OCI-LY7 (cell line): ENCODE measurements at regions not wholly inside any gene's neighbourhood (a gene's known extent, or its start where the extent isn't known, plus 50 kb on each side); places are given as distances from the start of the nearest gene placed in this dataset.

Source experiments
- BruUV-seq: library from RNA; stranded (reverse); fragments of 400-500 nt; replicated peaks from 2 replicates; lab custom pipeline; 2021; lab: Mats Ljungman, UMichigan
- CTCF ChIA-PET: fragments of 300-600 bp; sonication (Branson Sonifier 250); formaldehyde crosslinking; loops from one replicate; lab custom pipeline; 2022; ENCODE audit warnings: antibody characterized with exemption; ENCODE audit not compliant: unreplicated experiment; lab: Charles Lee
- POLR2A ChIA-PET: fragments of 300-600 bp; sonication (Branson Sonifier 250); formaldehyde crosslinking; loops from one replicate; lab custom pipeline; 2022; ENCODE audit warnings: antibody characterized with exemption; lab: Charles Lee
- DNase-seq: peaks from one replicate; pipeline ENCODE4 v3.0.0-alpha.2; 2015; ENCODE audit warnings: low spot score
- H2AFZ ChIP-seq: fragments of 200-600 bp; sonication (generic), shearing (Covaris generic); 2 replicates; pipeline ENCODE4 v1.6.1; 2014; ENCODE audit warnings: mild to moderate bottlenecking, antibody characterized with exemption, low read length, moderate library complexity
- H3K27ac ChIP-seq: fragments of 200-600 bp; sonication (generic); 2 replicates; pipeline ENCODE4 v1.5.1; 2014; ENCODE audit warnings: mixed run types, low read depth, mild to moderate bottlenecking, moderate library complexity, low read length, inconsistent platforms; ENCODE audit not compliant: poor library complexity, severe bottlenecking
- H3K36me3 ChIP-seq: fragments of 200-600 bp; sonication (generic); 2 replicates; pipeline ENCODE4 v1.6.1; 2014; ENCODE audit warnings: mild to moderate bottlenecking, antibody characterized with exemption, low read length, moderate library complexity, mixed read lengths; ENCODE audit not compliant: insufficient read depth
- H3K4me1 ChIP-seq: fragments of 200-600 bp; sonication (generic); 2 replicates; pipeline ENCODE4 v1.5.1; 2014; ENCODE audit warnings: mild to moderate bottlenecking, low read length; ENCODE audit not compliant: insufficient read depth, poor library complexity, severe bottlenecking
- H3K4me2 ChIP-seq: fragments of 200-600 bp; sonication (generic); 2 replicates; pipeline ENCODE4 v1.6.1; 2014; ENCODE audit warnings: mild to moderate bottlenecking, low read length
- H3K4me3 ChIP-seq: fragments of 200-600 bp; sonication (generic); 2 replicates; pipeline ENCODE4 v1.5.1; 2014; ENCODE audit warnings: mild to moderate bottlenecking, low read depth, low read length; ENCODE audit not compliant: poor library complexity, severe bottlenecking
- H3K79me2 ChIP-seq: fragments of 200-600 bp; sonication (generic); 2 replicates; pipeline ENCODE4 v1.6.1; 2016; ENCODE audit warnings: low read depth, mild to moderate bottlenecking, low read length, moderate library complexity, mixed read lengths; ENCODE audit not compliant: insufficient read depth
- H3K9me2 ChIP-seq: fragments of 200-600 bp; sonication (generic); 2 replicates; pipeline ENCODE4 v1.6.1; 2016; ENCODE audit warnings: mild to moderate bottlenecking, low read length, mixed read lengths; ENCODE audit not compliant: insufficient read depth
- H3K9me3 ChIP-seq: fragments of 200-600 bp; sonication (generic); 2 replicates; pipeline ENCODE4 v1.6.1; 2014; ENCODE audit warnings: mild to moderate bottlenecking, mixed run types, low read length, mixed read lengths
- H4K20me1 ChIP-seq: fragments of 200-600 bp; sonication (generic); 2 replicates; pipeline ENCODE4 v1.6.1; 2014; ENCODE audit warnings: mild to moderate bottlenecking, antibody characterized with exemption, low read length, moderate library complexity, mixed read lengths; ENCODE audit not compliant: insufficient read depth
- EZH2phosphoT487 ChIP-seq: fragments of 200-600 bp; sonication (generic); IDR thresholded peaks from 2 replicates; pipeline ENCODE4 v1.6.1; 2018; ENCODE audit warnings: low read depth, borderline replicate concordance, mild to moderate bottlenecking, mixed run types, antibody characterized with exemption, low read length, moderate library complexity, mixed read lengths
- intact Hi-C: fragments of 100-400 bp; cut with micrococcal nuclease; formaldehyde crosslinking; loops from one replicate; pipeline ENCODE4 v1.10.0; 2022; ENCODE audit not compliant: unreplicated experiment
- TF ChIP-seq, protein P1 (sequence below): fragments of 200-600 bp; sonication (generic); conservative IDR thresholded peaks from 2 replicates; pipeline ENCODE4 v1.5.1; 2014; ENCODE audit warnings: mild to moderate bottlenecking, antibody characterized with exemption, low read length, moderate library complexity, mixed read lengths

DNA sequence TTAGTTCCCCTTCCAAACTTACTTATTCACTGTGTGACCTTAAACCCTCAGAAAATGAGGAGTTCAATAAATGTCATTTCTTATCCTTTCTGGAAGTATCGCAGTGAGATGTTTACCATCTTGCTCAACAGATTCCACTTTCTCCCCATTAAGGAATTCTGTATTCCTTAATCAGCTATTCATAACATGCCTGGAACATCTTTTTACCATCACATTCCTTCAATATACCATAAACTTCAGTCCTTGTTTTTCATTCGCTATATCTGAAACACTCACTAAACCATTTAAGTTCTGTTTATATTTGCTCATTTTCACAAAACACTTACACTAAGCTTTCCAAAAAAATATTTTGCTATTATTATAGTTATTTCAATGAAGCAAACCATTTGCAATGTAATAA lies 1158.6 kb downstream of the CDH12 start:
- H3K9me2 ChIP-seq, result no peaks in the 10 kb centered on the region
- ChIA-PET POLR2A (no interaction called here), CTCF (no interaction called here)
- no peaks in the 10 kb centered on the region for H3K4me1 ChIP-seq
- no peaks in the 10 kb centered on the region for H3K79me2 ChIP-seq
- BruUV-seq, result no TSS peak
- no peak overlapping the region for H2AFZ ChIP-seq
- H3K4me2 ChIP-seq, result no peak overlapping the region
- H3K27ac ChIP-seq, result no peak overlapping the region
- no peak for DNase-seq
- H3K9me3 ChIP-seq, result no peaks in the 10 kb centered on the region
- H4K20me1 ChIP-seq, result no peaks in the 10 kb centered on the region
- intact Hi-C loops, result no loop called here
- no peak overlapping the region for H3K4me3 ChIP-seq
- no peaks in the 10 kb centered on the region for H3K36me3 ChIP-seq
- TF ChIP-seq, protein P1, sequence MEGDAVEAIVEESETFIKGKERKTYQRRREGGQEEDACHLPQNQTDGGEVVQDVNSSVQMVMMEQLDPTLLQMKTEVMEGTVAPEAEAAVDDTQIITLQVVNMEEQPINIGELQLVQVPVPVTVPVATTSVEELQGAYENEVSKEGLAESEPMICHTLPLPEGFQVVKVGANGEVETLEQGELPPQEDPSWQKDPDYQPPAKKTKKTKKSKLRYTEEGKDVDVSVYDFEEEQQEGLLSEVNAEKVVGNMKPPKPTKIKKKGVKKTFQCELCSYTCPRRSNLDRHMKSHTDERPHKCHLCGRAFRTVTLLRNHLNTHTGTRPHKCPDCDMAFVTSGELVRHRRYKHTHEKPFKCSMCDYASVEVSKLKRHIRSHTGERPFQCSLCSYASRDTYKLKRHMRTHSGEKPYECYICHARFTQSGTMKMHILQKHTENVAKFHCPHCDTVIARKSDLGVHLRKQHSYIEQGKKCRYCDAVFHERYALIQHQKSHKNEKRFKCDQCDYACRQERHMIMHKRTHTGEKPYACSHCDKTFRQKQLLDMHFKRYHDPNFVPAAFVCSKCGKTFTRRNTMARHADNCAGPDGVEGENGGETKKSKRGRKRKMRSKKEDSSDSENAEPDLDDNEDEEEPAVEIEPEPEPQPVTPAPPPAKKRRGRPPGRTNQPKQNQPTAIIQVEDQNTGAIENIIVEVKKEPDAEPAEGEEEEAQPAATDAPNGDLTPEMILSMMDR, result no peak
- TF ChIP-seq EZH2phosphoT487, result no peak

DNA sequence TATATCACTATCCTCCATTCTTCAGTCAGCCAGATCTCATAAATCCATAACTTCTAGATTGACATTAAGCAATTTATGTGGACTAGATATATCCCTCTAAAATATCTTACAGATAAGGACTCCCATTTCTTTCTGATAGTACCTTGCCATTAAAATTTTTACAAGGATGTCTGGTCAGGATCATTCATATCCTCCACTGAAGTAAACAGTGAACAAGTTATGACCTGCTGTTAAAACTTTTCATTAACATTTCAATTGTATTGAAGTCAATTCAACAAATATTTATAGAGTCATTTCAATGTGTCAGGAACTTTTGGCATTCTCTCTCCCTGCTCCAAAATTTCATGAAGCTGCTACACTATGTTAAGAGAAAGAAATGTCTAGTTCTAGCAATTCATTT lies 1159.6 kb downstream of the CDH12 start:
- Histone ChIP-seq H3K9me3 (no peaks in the 10 kb centered on the region), H3K4me3 (no peak overlapping the region), H3K4me1 (no peaks in the 10 kb centered on the region), H3K4me2 (no peak overlapping the region), H2AFZ (no peak overlapping the region), H3K9me2 (no peaks in the 10 kb centered on the region), H3K27ac (no peak overlapping the region), H3K36me3 (no peaks in the 10 kb centered on the region), H3K79me2 (no peaks in the 10 kb centered on the region), H4K20me1 (no peaks in the 10 kb centered on the region)
- intact Hi-C loops, result no loop called here
- no TSS peak for BruUV-seq
- TF ChIP-seq, protein P1, result no peak
- TF ChIP-seq EZH2phosphoT487, result no peak
- ChIA-PET POLR2A (no interaction called here), CTCF (no interaction called here)
- no peak for DNase-seq

DNA sequence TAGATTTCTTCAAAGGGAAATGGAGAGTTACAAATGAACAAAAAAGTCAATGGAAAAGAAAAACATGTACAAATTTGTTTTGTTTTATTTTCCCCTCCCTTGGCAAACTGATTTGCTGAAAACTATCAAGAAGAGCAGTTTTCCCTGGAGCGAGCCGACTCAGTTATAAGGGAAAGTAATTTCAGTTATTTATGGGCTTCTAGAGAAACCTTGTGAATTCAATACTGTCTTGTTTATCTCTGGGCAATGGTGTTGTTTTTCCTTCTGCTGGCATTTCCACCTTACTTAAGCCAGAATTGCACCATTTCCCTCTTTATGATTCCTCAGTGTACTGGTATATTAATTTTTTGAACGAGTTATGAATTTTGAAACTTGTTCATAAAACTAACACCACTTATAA lies 1163.6 kb downstream of the CDH12 start:
- H3K4me3 ChIP-seq, result no peak overlapping the region
- H4K20me1 ChIP-seq, result no peaks in the 10 kb centered on the region
- no peaks in the 10 kb centered on the region for H3K9me3 ChIP-seq
- no peaks in the 10 kb centered on the region for H3K4me1 ChIP-seq
- ChIA-PET CTCF (no interaction called here), POLR2A (interaction anchor here (1.4 kb wide), 1 partner anchor 9 kb away, joined by 5 read pairs; no protein-coding TSS in a partner anchor)
- intact Hi-C loops, result no loop called here
- TF ChIP-seq, protein P1, result no peak
- TF ChIP-seq EZH2phosphoT487, result no peak
- no peak for DNase-seq
- H3K27ac ChIP-seq, result no peak overlapping the region
- no peak overlapping the region for H3K4me2 ChIP-seq
- no peaks in the 10 kb centered on the region for H3K9me2 ChIP-seq
- no peak overlapping the region for H2AFZ ChIP-seq
- no TSS peak for BruUV-seq
- H3K79me2 ChIP-seq, result no peaks in the 10 kb centered on the region
- H3K36me3 ChIP-seq, result no peaks in the 10 kb centered on the region
